Pancreas (tissue), 10 donors: ENCODE measurements at regions not wholly inside any gene's neighbourhood (a gene's known extent, or its start where the extent isn't known, plus 50 kb on each side); places are given as distances from the start of the nearest gene placed in this dataset.
"Not testable (repeated sequence)": the region's sequence is repeated elsewhere in the genome, so short reads cannot be mapped to it uniquely, and the experiment has no call there.

Experiments
- ATAC-seq, 4 donors: fragments of 200-7000 bp; cut with Tn5 transposase; one replicate each; pipeline versions ENCODE4 v1.8.0 to v1.9.1; 2020; ENCODE audit warnings: mild to moderate bottlenecking in 4 of 4, moderate library complexity in 4 of 4
- DNase-seq, 6 donors: peaks; one replicate each; pipeline ENCODE4 v3.0.0-alpha.2; 2020
- FAIRE-seq: peaks from 2 replicates; lab custom pipeline; 2012; peaks lifted over from hg19 to GRCh38; lab: Jason Lieb, UNC
- H3K27ac ChIP-seq, 4 donors: fragments of 200-600 bp; sonication (generic); 1 replicate in 3 of 4; 2 replicates in 1 of 4; pipeline versions ENCODE4 v1.5.0 to v1.8.0; 2020
- H3K27me3 ChIP-seq, 4 donors: fragments of 200-600 bp; one replicate each; pipeline ENCODE4 v1.8.0; 2021
- H3K36me3 ChIP-seq, 3 donors: fragments of 200-600 bp; sonication (generic) in 1 of 3; one replicate each; pipeline versions ENCODE4 v1.5.0 to v1.8.0; 2020 to 2021
- H3K4me1 ChIP-seq, 3 donors: fragments of 200-600 bp; one replicate each; pipeline ENCODE4 v1.8.0; 2021
- H3K4me3 ChIP-seq, 4 donors: fragments of 200-600 bp; sonication (generic) in 2 of 4; one replicate each; pipeline versions ENCODE4 v1.5.0 to v1.8.0; 2020 to 2021
- H3K9me3 ChIP-seq, 4 donors: fragments of 200-600 bp; one replicate each; pipeline ENCODE4 v1.8.0; 2021
- WGBS, 2 donors: extraction: QIAGEN DNeasy Blood & Tissue Kit; methylation state at CpG; one replicate each; pipeline ENCODE4 v1.1.7; 2013; 5-methylcytosine and 5-hydroxymethylcytosine counted together
- intact Hi-C, 3 donors: fragments of 100-400 bp; cut with DNase I; formaldehyde crosslinking; loops; one replicate each; pipeline versions ENCODE4 v1.11.1 to v1.14.2; 2022
- donor health status: healthy with polysubstance abuse.
- donor health status: DM: no; HTN: no; CAD: no; lungs with moderate emphysema.
- donor health status: DM: no; HTN: no; CAD: no.
- donor health status: control.
- donor health status: control.
- donor health status: Bipolar disorder and iron deficiency.
- donor health status: DM: yes; HTN: yes; CAD: no.
- donor health status: DM: no; HTN: no; CAD: no.
- donor health status: DM: no; HTN: no; CAD: no.
- donor health status: DM: yes; HTN: yes; CAD: no.

GRCh38 chr1:149285638-149286037 lies 182.3 kb upstream of the NBPF9 start:
- H3K4me1 ChIP-seq, FAIRE-seq, H3K9me3 ChIP-seq, intact Hi-C loops, H3K27ac ChIP-seq, H3K36me3 ChIP-seq, H3K4me3 ChIP-seq, H3K27me3 ChIP-seq: not testable (repeated sequence)
- ATAC-seq: peak; percentile 95 to 96 (median 95)
- peak in 4 of 6 donors; percentile 16 to 65 (median 20) for DNase-seq
- WGBS, 2 donors: 0% methylated on average over 12 to 13 of the region's 38 CpGs

GRCh38 chr1:149288580-149288979 lies 185.2 kb upstream of the NBPF9 start:
- H3K27me3 ChIP-seq, H3K4me3 ChIP-seq, ATAC-seq, H3K9me3 ChIP-seq, intact Hi-C loops, H3K4me1 ChIP-seq, DNase-seq, H3K27ac ChIP-seq, FAIRE-seq, H3K36me3 ChIP-seq: not testable (repeated sequence)
- WGBS, 2 donors: 79 to 96% methylated on average over 1 of the region's 1 CpG

- H3K9me3 ChIP-seq, H3K4me1 ChIP-seq, DNase-seq, H3K27ac ChIP-seq, FAIRE-seq, H3K36me3 ChIP-seq, intact Hi-C loops, H3K27me3 ChIP-seq, H3K4me3 ChIP-seq: not testable (repeated sequence)
- no CpG with 5 or more reads among the region's 3 CpGs for WGBS, 2 donors
- peak in 2 of 4 donors; percentile 28 to 58 for ATAC-seq
These were observed 174.2 kb upstream of the NBPF19 start for GRCh38 chr1:149300478-149301218.

GRCh38 chr1:149301282-149301681 lies 173.6 kb upstream of the NBPF19 start:
- FAIRE-seq, H3K4me1 ChIP-seq: not testable (repeated sequence)
- WGBS, 2 donors: 49 to 50% methylated on average over 3 of the region's 4 CpGs

GRCh38 chr1:149304796-149305195 lies 170.0 kb upstream of the NBPF19 start:
- DNase-seq, H3K27me3 ChIP-seq, H3K4me3 ChIP-seq, H3K36me3 ChIP-seq, H3K27ac ChIP-seq, intact Hi-C loops, FAIRE-seq, H3K4me1 ChIP-seq, H3K9me3 ChIP-seq: not testable (repeated sequence)
- no CpG with 5 or more reads among the region's 2 CpGs for WGBS, 2 donors
- peak; percentile 55 to 93 (median 84) for ATAC-seq

More at GRCh38 chr1:149301282-149301681, 173.6 kb upstream of the NBPF19 start:
- H3K27me3 ChIP-seq, H3K9me3 ChIP-seq, H3K4me3 ChIP-seq, ATAC-seq, H3K36me3 ChIP-seq, DNase-seq, H3K27ac ChIP-seq, intact Hi-C loops: not testable (repeated sequence)

GRCh38 chr1:149307640-149308039 lies 167.2 kb upstream of the NBPF19 start:
- H3K27me3 ChIP-seq, H3K27ac ChIP-seq, H3K4me3 ChIP-seq, H3K4me1 ChIP-seq, H3K9me3 ChIP-seq, H3K36me3 ChIP-seq, FAIRE-seq, ATAC-seq, intact Hi-C loops, DNase-seq: not testable (repeated sequence)
- WGBS, 2 donors: 82 to 95% methylated on average over 2 of the region's 8 CpGs

- H3K4me3 ChIP-seq: not testable (repeated sequence)
- WGBS, 2 donors: 92 to 100% methylated on average over 1 to 2 of the region's 2 CpGs
These were observed 159.9 kb upstream of the NBPF19 start for GRCh38 chr1:149314921-149315320.

GRCh38 chr1:149320971-149321731 lies 153.7 kb upstream of the NBPF19 start:
- H3K36me3 ChIP-seq, FAIRE-seq, H3K27ac ChIP-seq, H3K4me3 ChIP-seq, H3K27me3 ChIP-seq, intact Hi-C loops, H3K4me1 ChIP-seq, H3K9me3 ChIP-seq, DNase-seq: not testable (repeated sequence)
- ATAC-seq: peak in 3 of 4 donors; percentile 41 to 69 (median 41)
- no CpG with 5 or more reads among the region's 48 CpGs for whole genome bisulfite sequencing, 2 donors

More at GRCh38 chr1:149314921-149315320, 159.9 kb upstream of the NBPF19 start:
- ATAC-seq, H3K9me3 ChIP-seq, DNase-seq, H3K27me3 ChIP-seq, FAIRE-seq, H3K27ac ChIP-seq, intact Hi-C loops, H3K4me1 ChIP-seq, H3K36me3 ChIP-seq: not testable (repeated sequence)

GRCh38 chr1:149321732-149322016 lies 153.2 kb upstream of the NBPF19 start:
- H3K27me3 ChIP-seq, H3K27ac ChIP-seq, H3K4me3 ChIP-seq, H3K4me1 ChIP-seq, DNase-seq, H3K9me3 ChIP-seq, FAIRE-seq, H3K36me3 ChIP-seq, intact Hi-C loops: not testable (repeated sequence)
- no CpG with 5 or more reads among the region's 12 CpGs for WGBS, 2 donors
- ATAC-seq: peak in 3 of 4 donors; percentile 12 to 47 (median 15)

GRCh38 chr1:149330081-149330335 lies 144.8 kb upstream of the NBPF19 start:
- H3K4me3 ChIP-seq, DNase-seq, H3K36me3 ChIP-seq, H3K4me1 ChIP-seq, intact Hi-C loops, H3K9me3 ChIP-seq, FAIRE-seq, H3K27ac ChIP-seq, ATAC-seq, H3K27me3 ChIP-seq: not testable (repeated sequence)

GRCh38 chr1:149336082-149336481 lies 138.8 kb upstream of the NBPF19 start:
- H3K27me3 ChIP-seq, intact Hi-C loops, ATAC-seq: not testable (repeated sequence)

GRCh38 chr1:149338221-149338691 lies 136.6 kb upstream of the NBPF19 start:
- WGBS, 2 donors: no CpG with 5 or more reads among the region's 18 CpGs

More at GRCh38 chr1:149336082-149336481, 138.8 kb upstream of the NBPF19 start:
- H3K4me3 ChIP-seq, H3K27ac ChIP-seq, H3K36me3 ChIP-seq, H3K4me1 ChIP-seq, H3K9me3 ChIP-seq, DNase-seq, FAIRE-seq: not testable (repeated sequence)
- no CpG with 5 or more reads among the region's 2 CpGs for WGBS, 2 donors

More at GRCh38 chr1:149338221-149338691, 136.6 kb upstream of the NBPF19 start:
- FAIRE-seq, DNase-seq, H3K27ac ChIP-seq, H3K9me3 ChIP-seq, H3K36me3 ChIP-seq, H3K27me3 ChIP-seq, H3K4me1 ChIP-seq, intact Hi-C loops, H3K4me3 ChIP-seq: not testable (repeated sequence)
- ATAC-seq: peak in 3 of 4 donors; percentile 57 to 73 (median 73)
